GM15510 (cell line): ENCODE measurements at regions not wholly inside any gene's neighbourhood (a gene's known extent, or its start where the extent isn't known, plus 50 kb on each side); places are given as distances from the start of the nearest gene placed in this dataset.

ENCODE experiments used
- POLR2A ChIP-seq: IDR thresholded peaks from 3 replicates; pipeline ENCODE4 v1.6.1; 2011; ENCODE audit warnings: borderline replicate concordance; ENCODE audit not compliant: insufficient read length; ENCODE audit errors: extremely low read depth

GRCh38 chr1:37305108-37305507 lies 169.3 kb upstream of the ZC3H12A start:
- TF ChIP-seq POLR2A = no peak

GRCh38 chr1:37305841-37306240 lies 168.5 kb upstream of the ZC3H12A start:
- no peak for TF ChIP-seq POLR2A

GRCh38 chr1:37306461-37306860 lies 167.9 kb upstream of the ZC3H12A start:
- no peak for TF ChIP-seq POLR2A

GRCh38 chr1:37306871-37307270 lies 167.5 kb upstream of the ZC3H12A start:
- no peak for TF ChIP-seq POLR2A

- TF ChIP-seq POLR2A = no peak
Measured at GRCh38 chr1:37308031-37308960, 166.1 kb upstream of the ZC3H12A start.

GRCh38 chr1:37309574-37309973 lies 164.8 kb upstream of the ZC3H12A start:
- no peak for TF ChIP-seq POLR2A

GRCh38 chr1:37310064-37310463 lies 164.3 kb upstream of the ZC3H12A start:
- TF ChIP-seq POLR2A = no peak

- TF ChIP-seq POLR2A = no peak
Measured at GRCh38 chr1:37315371-37315846, 159.0 kb upstream of the ZC3H12A start.

GRCh38 chr1:37317870-37318467 lies 156.4 kb upstream of the ZC3H12A start:
- TF ChIP-seq POLR2A = no peak

- no peak for TF ChIP-seq POLR2A
Measured at GRCh38 chr1:37318490-37318889, 155.9 kb upstream of the ZC3H12A start.

GRCh38 chr1:37319284-37319683 lies 155.1 kb upstream of the ZC3H12A start:
- no peak for TF ChIP-seq POLR2A

- no peak for TF ChIP-seq POLR2A
Measured at GRCh38 chr1:37323486-37324377, 150.6 kb upstream of the ZC3H12A start.

GRCh38 chr1:37325010-37325409 lies 149.4 kb upstream of the ZC3H12A start:
- no peak for TF ChIP-seq POLR2A

- TF ChIP-seq POLR2A = no peak
Measured at GRCh38 chr1:37325509-37326437, 148.6 kb upstream of the ZC3H12A start.
